K562 (cell line): ENCODE measurements at regions not wholly inside any gene's neighbourhood (a gene's known extent, or its start where the extent isn't known, plus 50 kb on each side); places are given as distances from the start of the nearest gene placed in this dataset.

Source experiments
- ATAC-seq: fragments of 200-7000 bp; cut with Tn5 transposase; 3 replicates; pipeline ENCODE4 v1.9.1; 2020; ENCODE audit warnings: moderate library complexity
- BruUV-seq: library from RNA; stranded (reverse); fragments of 400-500 nt; replicated peaks from 2 replicates; lab custom pipeline; 2021; lab: Mats Ljungman, UMichigan
- CTCF ChIA-PET: fragments of 300-600 bp; formaldehyde crosslinking; extraction: SDS; loops from one replicate; lab custom pipeline; 2021; ENCODE audit warnings: low intra/inter-chr PET ratio; lab: Yijun Ruan, JAX
- POLR2A ChIA-PET: fragments of 300-600, 350-650 bp; sonication (Branson Sonifier 250); formaldehyde crosslinking; extraction: SDS; loops from one replicate; lab custom pipeline; 2021; ENCODE audit warnings: antibody characterized with exemption, inconsistent platforms; lab: Yijun Ruan, JAX
- DNase-seq, 4 experiments: peaks; one replicate each; pipeline versions ENCODE4 v3.0.0 to v3.0.0-alpha.2; 2011 to 2018; ENCODE audit warnings: low spot score in 3 of 4, mixed read lengths in 3 of 4; ENCODE audit errors: extremely low read depth in 1 of 4
- FAIRE-seq: peaks from 2 replicates; lab custom pipeline; 2011; peaks lifted over from hg19 to GRCh38; lab: Jason Lieb, UNC
- H2AFZ ChIP-seq: 2 replicates; pipeline ENCODE4 v1.6.0; 2011; ENCODE audit warnings: low read depth, low read length, control low read depth, inconsistent platforms
- H3K27ac ChIP-seq: fragments of 200-600 bp; 3 replicates; pipeline ENCODE4 v1.8.0; 2011; ENCODE audit warnings: low read depth, mild to moderate bottlenecking, control low read depth, inconsistent platforms, low read length, moderate library complexity, mixed read lengths; ENCODE audit errors: extremely low read depth
- H3K27me3 ChIP-seq, 2 experiments: fragments of 300-600 bp in 1 of 2; 2 replicates in 1 of 2; 3 replicates in 1 of 2; pipeline versions ENCODE4 v1.6.0 to v1.8.0; 2011; ENCODE audit warnings: inconsistent platforms in 2 of 2, low read length in 2 of 2, mild to moderate bottlenecking in 1 of 2, mixed read lengths in 1 of 2, moderate library complexity in 1 of 2; ENCODE audit not compliant: control insufficient read depth in 2 of 2, insufficient read depth in 2 of 2
- H3K36me3 ChIP-seq: fragments of 300-600 bp; 3 replicates; pipeline ENCODE4 v1.8.0; 2011; ENCODE audit warnings: mild to moderate bottlenecking, low read length, inconsistent platforms; ENCODE audit not compliant: control insufficient read depth, insufficient read depth
- H3K4me1 ChIP-seq, 2 experiments: fragments of 200-600 bp in 1 of 2; replicated peaks in 1 of 2; 2 replicates in 1 of 2; 3 replicates in 1 of 2; pipeline versions ENCODE4 v1.5.1 to v1.8.0; 2011; ENCODE audit warnings: inconsistent platforms in 2 of 2, low read length in 2 of 2, mild to moderate bottlenecking in 1 of 2, mixed read lengths in 1 of 2, moderate library complexity in 1 of 2; ENCODE audit not compliant: control insufficient read depth in 2 of 2, insufficient read depth in 2 of 2
- H3K4me2 ChIP-seq: 2 replicates; pipeline ENCODE4 v1.6.1; 2011; ENCODE audit warnings: low read length, control low read depth, inconsistent platforms, mixed read lengths; ENCODE audit not compliant: insufficient read depth
- H3K4me3 ChIP-seq: fragments of 200-600 bp; sonication (generic), shearing (Covaris generic); 2 replicates; pipeline ENCODE4 v1.5.1; 2016; ENCODE audit warnings: control low read depth, inconsistent platforms
- H3K79me2 ChIP-seq: fragments of 200-600 bp; 3 replicates; pipeline ENCODE4 v1.8.0; 2011; ENCODE audit warnings: low read length, inconsistent platforms; ENCODE audit not compliant: control insufficient read depth, insufficient read depth
- H3K9ac ChIP-seq, 2 experiments: 2 replicates each; pipeline versions ENCODE4 v1.6.0 to v1.6.1; 2011; ENCODE audit warnings: low read depth in 2 of 2, low read length in 2 of 2, control low read depth in 1 of 2, inconsistent platforms in 1 of 2, mild to moderate bottlenecking in 1 of 2, mixed read lengths in 1 of 2; ENCODE audit not compliant: insufficient read depth in 1 of 2
- H3K9me1 ChIP-seq: one replicate; pipeline ENCODE4 v1.6.0; 2011; ENCODE audit warnings: inconsistent platforms, mild to moderate bottlenecking, low read length, moderate library complexity; ENCODE audit not compliant: control insufficient read depth, insufficient read depth
- H3K9me3 ChIP-seq: replicated peaks from 2 replicates; pipeline ENCODE4 v1.5.1; 2011; ENCODE audit warnings: low read depth, low read length, inconsistent platforms; ENCODE audit not compliant: control insufficient read depth, insufficient read depth
- H4K20me1 ChIP-seq: replicated peaks from 2 replicates; pipeline ENCODE4 v1.6.1; 2011; ENCODE audit warnings: low read length, inconsistent platforms, mixed read lengths; ENCODE audit not compliant: control insufficient read depth, insufficient read depth
- FOXA1 ChIP-seq: fragments of 450-650 bp; IDR thresholded peaks from 2 replicates; pipeline ENCODE4 v1.6.1; 2016; ENCODE audit warnings: mild to moderate bottlenecking, borderline replicate concordance
- KDM5B ChIP-seq: fragments of 200-600 bp; sonication (generic); IDR thresholded peaks from 2 replicates; pipeline ENCODE4 v1.6.1; 2012; ENCODE audit warnings: low read depth, mild to moderate bottlenecking, moderate library complexity, low read length, control low read depth, inconsistent platforms; ENCODE audit not compliant: insufficient replicate concordance
- MEIS2 ChIP-seq: fragments of 450-650 bp; IDR thresholded peaks from 2 replicates; pipeline ENCODE4 v1.6.1; 2014; ENCODE audit warnings: mild to moderate bottlenecking; ENCODE audit not compliant: partially characterized antibody
- MLLT1 ChIP-seq, 2 experiments: fragments of 450-650 bp; IDR thresholded peaks; 2 replicates each; pipeline ENCODE4 v1.6.1; 2016
- MLX ChIP-seq, 2 experiments: fragments of 450-650 bp in 1 of 2; sonication (generic) in 1 of 2; formaldehyde crosslinking; conservative IDR thresholded peaks; 2 replicates each; pipeline versions ENCODE4 v1.4.0 to v1.8.1; 2020 to 2022; ENCODE audit warnings: mild to moderate bottlenecking in 1 of 2, missing genetic modification reagents in 1 of 2
- NCOA6 ChIP-seq: fragments of 450-650 bp; IDR thresholded peaks from 2 replicates; pipeline ENCODE4 v1.6.1; 2017; ENCODE audit warnings: mild to moderate bottlenecking
- NFE2 ChIP-seq: IDR thresholded peaks from 2 replicates; pipeline ENCODE4 v1.6.1; 2014; ENCODE audit warnings: antibody characterized with exemption, low read depth
- NFRKB ChIP-seq: fragments of 450-650 bp; IDR thresholded peaks from 2 replicates; pipeline ENCODE4 v1.6.1; 2016; ENCODE audit warnings: low read depth
- NFXL1 ChIP-seq: fragments of 450-650 bp; formaldehyde crosslinking; IDR thresholded peaks from 2 replicates; pipeline ENCODE4 v1.4.0; 2021; ENCODE audit warnings: mild to moderate bottlenecking
- PRMT5 ChIP-seq: sonication (generic); formaldehyde crosslinking; IDR thresholded peaks from 2 replicates; pipeline ENCODE4 v1.5.0; 2020; ENCODE audit warnings: missing genetic modification reagents
- SMAD4 ChIP-seq: fragments of 250-450 bp; sonication (Bioruptor Pico); conservative IDR thresholded peaks from 2 replicates; pipeline ENCODE4 v1.8.0; 2021; ENCODE audit warnings: inconsistent platforms, mild to moderate bottlenecking, moderate library complexity
- SP1 ChIP-seq: sonication (generic); formaldehyde crosslinking; IDR thresholded peaks from 2 replicates; pipeline ENCODE4 v1.8.1; 2022; ENCODE audit warnings: mild to moderate bottlenecking, missing genetic modification reagents
- USF2 ChIP-seq: sonication (generic); formaldehyde crosslinking; IDR thresholded peaks from 2 replicates; pipeline ENCODE4 v1.5.0; 2020; ENCODE audit warnings: missing genetic modification reagents
- ZBTB5 ChIP-seq: fragments of 450-650 bp; IDR thresholded peaks from 2 replicates; pipeline ENCODE4 v1.6.1; 2017; ENCODE audit warnings: antibody characterized with exemption
- ZHX1 ChIP-seq: fragments of 150-350 bp; conservative IDR thresholded peaks from 2 replicates; pipeline ENCODE4 v1.6.1; 2014; ENCODE audit warnings: low read length
- in situ Hi-C: fragments of 300-500 bp; cut with MboI; formaldehyde crosslinking; loops from 4 replicates; pipeline ENCODE4 v1.15.0; 2018; ENCODE audit warnings: inconsistent platforms, mixed read lengths
- intact Hi-C: fragments of 100-400 bp; cut with micrococcal nuclease; formaldehyde crosslinking; loops from 2 replicates; pipeline ENCODE4 v1.14.2; 2022

GRCh38 chr4:149194061-149194460, 621.6 kb downstream of the IQCM start (continued):
- TF ChIP-seq NFRKB = no peak
- TF ChIP-seq KDM5B = no peak
- no peak for TF ChIP-seq MLX (CRISPR knock-in tag; conservative IDR thresholded peaks at IDR 0.05)

- Histone ChIP-seq H3K27me3 (no peaks in the 10 kb centered on the region), H3K4me3 (no peak overlapping the region), H4K20me1 (no peaks in the 10 kb centered on the region), H3K9me1 (no peaks in the 10 kb centered on the region), H3K36me3 (no peaks in the 10 kb centered on the region), H2AFZ (no peak overlapping the region), H3K9ac (no peak overlapping the region), H3K4me1 (no peaks in the 10 kb centered on the region), H3K9me3 (no peaks in the 10 kb centered on the region; the same call in 1 of the 2 replicates), H3K4me2 (no peak overlapping the region), H3K79me2 (no peaks in the 10 kb centered on the region), H3K27ac (no peak overlapping the region)
- BruUV-seq = no TSS peak
- ATAC-seq (no peak), DNase-seq (no peak), FAIRE-seq (no peak)
- POLR2A ChIA-PET = no interaction called here
- intact Hi-C loops (no loop called here), in situ Hi-C loops (no loop called here)
- CTCF ChIA-PET = no interaction called here
- TF ChIP-seq SMAD4 = no peak
- TF ChIP-seq NFE2 = no peak
- TF ChIP-seq SP1 (CRISPR knock-in tag) = no peak
- TF ChIP-seq USF2 (CRISPR knock-in tag) = no peak
- TF ChIP-seq ZHX1 = no peak
- TF ChIP-seq MLLT1 (IDR thresholded peaks at IDR 0.05) = no peak
- no peak for TF ChIP-seq NCOA6
- TF ChIP-seq MEIS2 = no peak
- no peak for TF ChIP-seq NFXL1
- no peak for TF ChIP-seq ZBTB5
- TF ChIP-seq PRMT5 (CRISPR knock-in tag) = no peak
- no peak for TF ChIP-seq FOXA1
Measured at GRCh38 chr4:149187726-149188125, 627.9 kb downstream of the IQCM start.
